ENCODE measurements at regions not wholly inside any gene's neighbourhood (a gene's known extent, or its start where the extent isn't known, plus 50 kb on each side); places are given as distances from the start of the nearest gene placed in this dataset.

DNA sequence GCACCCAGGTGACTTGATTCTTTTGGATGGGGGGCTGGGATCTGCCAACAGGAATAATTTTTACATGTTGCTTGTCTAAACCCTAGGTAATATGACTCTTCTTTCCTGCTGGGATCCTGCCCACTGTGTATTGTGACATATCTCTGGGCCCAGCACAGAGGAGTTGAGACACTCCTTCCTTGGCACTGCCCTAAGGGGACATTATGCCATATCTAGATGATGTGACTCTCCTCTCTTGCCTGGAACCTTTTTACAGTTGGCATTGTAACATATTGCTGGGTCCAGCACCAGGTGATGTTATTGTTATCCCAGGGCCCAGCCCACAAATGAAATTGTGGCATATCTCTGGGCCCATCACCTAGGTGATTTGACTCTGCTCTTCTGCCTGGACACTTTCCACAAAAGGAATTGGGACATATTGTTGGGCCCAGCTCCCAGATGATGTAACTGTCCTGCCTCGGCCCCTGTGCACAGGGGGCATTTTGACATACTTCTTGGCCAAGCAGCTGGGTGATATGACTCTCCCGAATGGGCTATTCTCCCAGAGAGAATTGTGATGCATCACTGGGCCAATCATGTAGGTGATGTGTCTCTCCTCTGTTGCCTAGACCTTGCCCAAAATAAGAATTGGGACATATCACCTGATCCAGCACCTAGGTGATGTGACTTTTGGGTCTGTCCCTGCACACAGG is 1837.7 kb downstream of the TP53TG3F start:
- DNase-seq, result no peak

DNA sequence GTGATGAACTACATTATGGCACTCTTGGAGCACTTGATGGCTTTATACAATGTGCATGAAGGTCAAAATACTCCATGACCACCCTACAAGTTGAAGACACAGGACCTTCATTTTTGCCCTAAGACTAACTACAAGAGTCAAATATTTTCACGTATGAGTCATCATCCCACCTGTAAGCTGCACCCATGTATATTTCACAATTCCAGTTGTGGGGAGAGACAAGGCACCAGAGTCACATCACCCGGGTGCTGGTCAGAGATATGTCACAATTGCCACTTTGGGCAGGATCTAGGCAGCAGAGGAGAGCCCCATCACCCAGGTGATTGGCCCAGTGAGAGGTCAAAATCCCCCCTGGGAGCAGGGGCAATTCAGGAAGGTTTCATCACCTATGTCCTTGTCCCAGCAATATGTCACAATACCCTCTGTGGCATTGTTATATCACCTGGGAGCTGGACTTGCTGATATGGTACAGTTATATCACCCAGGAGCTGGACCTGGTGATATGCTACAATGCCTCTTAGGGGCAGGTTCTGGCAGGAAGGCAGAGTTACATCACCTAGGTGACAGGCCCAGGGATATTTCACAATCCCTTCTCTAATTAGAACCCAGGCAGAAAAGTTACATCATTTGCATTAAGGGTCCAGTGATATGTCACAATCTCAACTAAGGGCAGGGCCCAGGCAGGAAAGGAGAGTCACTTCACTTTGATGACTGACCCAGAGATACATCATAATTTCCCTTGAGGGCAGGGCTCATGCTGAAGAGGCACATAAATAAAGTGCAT is 1839.2 kb downstream of the TP53TG3F start:
- DNase-seq, result no peak

DNA sequence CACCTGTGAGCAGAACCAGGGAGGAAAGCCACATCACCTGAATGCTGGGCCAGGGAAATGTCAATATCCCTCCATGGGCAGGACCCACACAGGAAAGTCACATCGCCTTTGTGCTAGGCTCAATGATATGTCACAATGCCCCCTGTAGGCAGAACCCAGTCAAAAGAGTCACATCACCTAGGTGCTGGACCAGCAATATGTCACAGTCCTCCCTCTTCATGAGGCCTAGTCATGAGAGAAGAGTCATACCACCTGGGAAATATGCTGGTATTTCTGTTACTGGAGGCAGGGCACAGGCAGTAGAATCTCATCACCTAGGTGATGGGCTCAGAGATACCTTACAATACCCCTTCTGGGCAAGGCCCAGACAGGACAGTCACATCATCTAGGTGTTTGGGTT is 1843.4 kb downstream of the TP53TG3F start:
- DNase-seq, result no peak

DNA sequence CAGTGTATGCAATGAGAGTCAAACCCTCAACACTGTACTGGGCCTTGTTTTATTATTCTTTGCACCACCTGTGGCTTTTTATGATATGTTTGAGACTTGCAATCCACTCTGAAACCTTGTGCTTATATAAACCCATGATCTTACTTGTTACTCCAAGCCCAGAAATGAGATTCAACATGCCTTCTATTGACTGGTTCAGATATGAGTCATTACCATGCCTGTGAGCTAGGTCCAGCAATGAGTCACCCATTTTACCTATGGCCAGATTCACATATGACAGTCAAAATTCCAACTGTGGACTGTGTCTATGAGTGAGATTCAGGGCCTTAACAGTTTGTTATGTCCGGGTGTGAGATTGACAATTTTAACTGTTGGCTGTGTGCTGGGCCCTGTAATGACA is 1846.1 kb downstream of the TP53TG3F start:
- DNase-seq, result no peak

DNA sequence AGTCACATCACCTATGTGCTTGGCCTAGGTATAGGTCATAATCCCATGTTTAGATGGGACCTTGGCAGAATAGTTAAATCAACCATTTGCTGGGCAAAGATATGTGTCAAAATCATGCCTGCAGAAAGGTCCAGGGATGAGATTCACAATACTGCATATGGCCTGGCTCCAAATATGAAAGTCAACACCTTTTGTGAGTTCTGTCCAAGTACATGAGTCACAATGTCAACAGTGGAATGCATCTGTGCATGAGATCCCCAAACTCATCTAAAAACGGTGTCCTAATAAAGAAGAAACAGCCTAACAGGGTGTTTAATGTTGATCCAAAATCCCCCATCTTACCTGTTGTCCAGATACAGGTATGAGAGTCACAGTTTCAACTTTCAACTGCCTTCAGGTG is 1847.5 kb downstream of the TP53TG3F start:
- DNase-seq, result no peak

DNA sequence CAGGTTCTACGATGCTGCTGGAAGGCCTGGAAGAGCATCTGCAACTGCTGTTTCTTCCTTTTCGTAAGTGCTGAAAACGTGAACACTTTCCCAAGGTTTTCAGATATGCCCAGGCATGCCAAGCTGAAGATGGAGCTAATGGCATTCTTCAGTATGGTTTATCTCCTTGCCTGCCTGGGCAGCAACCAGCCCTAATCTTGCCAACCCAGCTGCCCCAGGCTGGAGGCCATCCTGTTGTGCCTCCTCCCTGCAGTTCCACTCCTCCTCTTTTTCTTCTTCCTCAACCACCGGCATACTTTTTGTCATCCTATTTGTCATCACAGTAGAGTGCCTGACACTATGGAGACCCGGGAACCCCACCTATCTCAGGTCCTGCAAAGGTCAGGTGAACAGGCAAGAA is 1849.3 kb downstream of the TP53TG3F start:
- DNase-seq, result no peak

DNA sequence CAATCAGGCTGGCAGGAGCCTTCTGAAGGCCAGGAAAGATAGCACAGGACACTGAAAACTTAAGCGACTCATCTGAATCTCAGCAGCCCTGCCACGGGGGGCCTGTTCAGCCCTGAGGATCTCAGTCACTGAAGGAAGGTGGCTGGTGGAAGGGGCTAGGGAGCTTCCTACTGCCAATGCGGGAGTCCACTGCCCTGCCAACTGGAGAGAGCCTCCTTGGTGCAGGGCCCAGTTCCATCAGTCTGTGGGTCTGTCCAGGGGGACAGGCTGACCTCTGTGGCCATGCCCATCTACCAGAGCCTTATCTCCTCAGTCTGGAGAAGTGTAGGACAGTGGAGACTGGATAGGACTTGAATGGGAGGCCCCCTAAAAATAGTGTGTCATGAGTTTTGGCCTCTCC is 1851.6 kb downstream of the TP53TG3F start:
- DNase-seq, result no peak

DNA sequence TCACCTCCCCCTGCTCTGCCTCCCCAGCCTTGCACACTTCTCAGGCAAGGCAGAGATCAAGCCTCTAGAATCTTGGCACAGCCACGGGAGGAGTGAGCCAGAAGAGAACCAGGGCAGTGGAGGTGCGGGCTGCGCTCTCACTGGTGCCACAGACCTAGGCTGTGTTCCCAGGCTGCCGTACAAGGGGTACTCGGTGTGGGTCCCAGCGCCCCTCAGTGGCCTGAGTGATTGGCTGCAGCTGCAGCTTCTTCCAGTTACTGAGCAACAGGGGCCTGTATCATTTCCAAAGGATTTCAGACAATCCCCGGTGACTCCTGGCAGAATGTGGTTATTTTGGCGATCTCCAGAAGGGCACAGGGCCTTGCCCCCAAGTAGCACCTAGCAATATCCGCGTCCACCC is 1852.1 kb downstream of the TP53TG3F start:
- no peak for DNase-seq

DNA sequence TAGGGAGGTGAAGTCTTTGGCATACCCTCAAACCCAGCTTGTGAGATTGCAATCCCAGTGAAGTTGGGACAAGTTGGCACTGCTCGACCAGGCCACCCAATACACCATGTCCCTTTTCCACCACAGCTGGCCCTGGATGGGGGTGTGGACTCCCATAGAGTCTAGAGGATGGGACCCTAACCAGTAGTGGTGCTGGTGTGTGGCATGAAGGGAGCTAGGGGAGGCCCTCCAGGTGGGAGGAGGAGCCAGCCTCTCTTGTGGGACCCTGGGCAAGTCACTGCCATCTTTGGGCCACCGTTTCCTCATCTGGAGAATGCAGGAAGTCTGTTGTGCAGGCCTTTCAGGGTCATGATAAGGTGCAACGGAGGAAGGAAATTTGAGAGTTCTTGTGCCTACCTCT is 1854.9 kb downstream of the TP53TG3F start:
- DNase-seq, result no peak

DNA sequence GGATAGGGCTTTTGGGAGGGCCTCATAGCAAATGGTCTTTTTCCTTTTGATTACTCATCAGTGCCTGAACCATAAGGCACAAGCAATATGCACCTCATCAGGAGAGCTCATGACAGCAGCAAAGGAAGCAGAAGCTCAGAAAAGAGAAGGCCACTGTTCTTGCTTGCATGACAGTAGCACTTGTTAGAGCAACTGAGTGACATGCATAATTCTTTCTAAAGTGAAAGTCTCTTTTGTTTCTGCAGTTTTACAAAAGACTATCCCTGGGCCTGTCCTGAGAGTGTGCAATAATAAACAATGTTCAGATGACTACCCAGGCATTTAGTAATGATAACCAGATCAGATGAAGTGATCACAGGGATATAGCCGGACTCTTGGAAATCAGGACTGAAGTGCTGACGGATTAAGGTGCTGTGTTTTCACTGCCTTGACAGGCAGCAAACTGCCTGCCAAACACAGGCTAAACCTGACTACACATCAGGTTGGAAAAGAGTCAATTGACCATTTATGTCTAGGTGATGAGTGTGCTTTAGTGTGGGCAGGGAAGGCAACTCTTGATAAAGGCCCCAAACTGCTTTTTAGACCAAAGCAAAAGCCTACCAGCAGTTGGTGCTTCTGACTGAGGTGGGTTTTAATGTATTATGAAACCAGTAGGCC is 1860.3 kb downstream of the TP53TG3F start:
- DNase-seq, result no peak

DNA sequence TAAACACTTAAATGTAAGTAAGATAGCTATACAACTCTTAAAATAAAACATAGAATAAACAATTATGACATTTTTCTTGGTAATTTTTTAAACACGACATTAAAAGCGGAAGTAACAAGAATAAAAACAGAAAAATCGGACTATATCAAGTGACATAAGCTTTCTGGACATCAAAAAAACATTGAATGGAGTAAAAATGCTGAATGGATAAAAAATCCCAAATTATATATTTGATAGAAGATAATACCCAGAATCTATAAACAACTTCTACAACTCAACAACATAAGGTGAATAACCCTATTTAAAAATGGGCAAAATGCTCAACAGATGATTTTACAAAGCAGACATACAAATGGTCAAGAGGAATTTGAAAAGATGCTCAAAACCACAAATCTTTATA is 1866.5 kb downstream of the TP53TG3F start:
- DNase-seq, result no peak

DNA sequence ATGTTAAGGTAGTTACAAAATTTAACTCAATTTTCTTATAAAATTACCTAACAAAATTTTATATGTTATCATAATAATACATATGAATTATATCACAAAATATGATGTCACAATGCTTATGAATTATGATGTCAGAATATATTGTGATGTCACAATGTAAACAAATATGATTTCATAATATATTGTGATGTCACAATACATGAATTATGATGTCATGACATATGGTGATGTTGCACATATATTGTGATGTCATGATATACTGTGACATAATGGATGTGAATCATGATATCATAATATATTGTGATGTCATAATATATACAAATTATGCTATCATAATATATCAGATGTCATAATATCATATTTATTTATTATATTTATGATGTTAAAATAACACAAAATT is 1879.9 kb downstream of the TP53TG3F start:
- no peak for DNase-seq

DNA sequence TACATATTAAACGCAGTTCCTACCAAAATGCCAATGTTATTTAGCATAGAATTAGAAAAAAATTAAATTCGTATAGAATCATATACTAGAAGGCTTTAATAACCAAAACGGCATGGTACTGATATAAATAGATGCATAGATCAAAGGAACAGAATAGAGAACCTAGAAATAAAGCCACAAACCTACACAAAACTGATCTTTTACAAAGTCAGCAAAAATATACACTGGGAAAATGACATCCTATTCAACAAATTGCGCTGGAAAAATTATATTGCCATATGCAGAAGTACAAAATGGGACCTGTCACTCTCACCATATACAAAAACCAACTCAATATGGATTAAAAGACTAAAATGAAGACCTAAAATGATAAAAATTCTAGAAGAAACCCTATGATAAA is 1882.6 kb downstream of the TP53TG3F start:
- no peak for DNase-seq

DNA sequence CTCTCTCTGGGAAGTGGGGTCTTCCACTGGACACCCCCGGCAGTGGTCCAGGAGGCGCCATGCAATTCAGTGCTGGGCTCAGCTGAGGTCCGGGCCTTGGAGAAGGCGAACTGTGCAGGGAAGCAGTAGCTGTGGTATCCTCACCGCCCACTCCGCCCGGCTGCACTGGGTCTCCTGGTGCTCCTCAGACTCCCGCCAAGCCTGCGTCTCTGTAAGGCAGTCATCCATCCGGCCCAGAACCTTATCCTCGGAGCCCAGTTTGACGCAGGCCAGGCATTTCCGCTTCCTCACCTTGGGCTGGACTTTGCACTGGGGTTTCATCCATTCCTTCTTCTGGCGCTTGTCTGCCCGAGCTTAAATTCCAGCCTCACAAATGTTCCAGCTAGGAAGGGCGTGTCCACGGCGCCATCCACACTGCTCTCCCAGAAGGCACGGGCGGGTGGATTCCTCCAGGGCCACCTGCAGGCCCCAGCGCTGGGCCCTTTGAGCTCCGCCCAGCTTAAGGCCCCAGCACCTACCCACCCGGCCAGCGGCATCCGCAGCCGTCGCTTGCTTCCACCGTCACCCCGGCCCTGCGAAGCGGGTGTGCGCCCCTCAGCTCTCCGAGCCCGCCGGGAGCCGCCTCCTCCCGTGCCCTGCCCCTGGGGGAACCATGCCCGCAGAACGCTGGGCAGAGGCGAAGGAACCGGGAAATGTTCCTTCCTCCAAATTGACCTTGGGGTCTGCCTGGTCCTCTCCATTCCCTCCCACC is 1884.8 kb downstream of the TP53TG3F start:
- DNase-seq, result no peak

DNA sequence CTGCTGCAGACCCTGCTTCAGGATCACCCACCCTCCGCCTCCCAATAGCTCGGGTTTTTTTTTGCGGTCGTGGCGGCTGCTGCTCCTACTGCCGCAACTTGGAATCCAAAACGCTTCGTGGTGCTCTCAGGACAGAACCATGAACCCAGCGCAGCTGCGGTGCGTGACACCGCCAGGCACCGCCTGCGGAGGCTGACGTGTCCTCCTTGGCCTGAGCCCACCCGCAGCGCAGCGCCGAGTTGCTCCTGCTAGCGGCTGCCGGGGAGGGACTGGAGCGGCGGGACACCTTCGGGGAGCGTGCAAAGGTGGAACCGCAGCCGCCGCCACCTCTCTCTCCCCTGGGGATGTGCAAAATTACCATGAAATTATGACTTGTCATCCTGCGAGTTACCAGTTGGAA is 1893.0 kb downstream of the TP53TG3F start:
- DNase-seq, result no peak

DNA sequence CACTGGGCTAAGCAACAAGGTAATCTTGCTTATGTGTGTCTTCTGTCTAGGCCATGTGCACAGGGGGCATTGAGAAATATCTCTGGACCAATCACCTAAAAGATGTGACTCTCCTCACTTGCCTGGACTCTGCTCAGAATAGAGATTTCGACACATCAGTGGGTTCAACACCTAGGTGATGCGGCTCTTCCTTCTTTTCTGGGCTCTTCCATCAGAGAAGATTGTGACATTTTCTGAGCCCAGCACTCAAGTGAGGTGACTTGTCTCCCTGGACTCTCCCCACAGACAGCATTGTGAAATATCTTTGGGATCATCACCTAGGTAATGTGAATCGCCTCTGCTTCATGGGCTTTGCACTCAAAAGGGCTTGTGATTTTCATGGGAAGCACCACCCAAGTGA is 1904.1 kb downstream of the TP53TG3F start:
- no peak for DNase-seq

DNA sequence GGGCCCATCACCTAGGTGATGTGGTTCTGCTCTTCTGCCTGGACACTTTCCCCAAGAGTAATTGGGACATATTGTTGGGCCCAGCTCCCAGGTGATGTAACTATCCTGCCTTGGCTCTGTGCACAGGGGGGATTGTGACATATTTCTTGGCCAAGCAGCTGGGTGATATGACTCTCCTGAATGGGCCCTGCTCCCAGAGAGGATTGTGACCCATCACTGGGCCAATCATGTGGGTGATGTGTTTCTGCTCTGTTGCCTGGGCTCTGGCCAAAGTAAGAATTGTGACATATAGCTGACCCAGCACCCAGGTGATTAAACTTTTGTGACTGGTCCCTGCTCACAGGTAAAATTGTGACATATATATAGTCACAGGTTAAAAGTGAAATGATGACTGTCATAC is 1904.9 kb downstream of the TP53TG3F start:
- DNase-seq, result no peak

DNA sequence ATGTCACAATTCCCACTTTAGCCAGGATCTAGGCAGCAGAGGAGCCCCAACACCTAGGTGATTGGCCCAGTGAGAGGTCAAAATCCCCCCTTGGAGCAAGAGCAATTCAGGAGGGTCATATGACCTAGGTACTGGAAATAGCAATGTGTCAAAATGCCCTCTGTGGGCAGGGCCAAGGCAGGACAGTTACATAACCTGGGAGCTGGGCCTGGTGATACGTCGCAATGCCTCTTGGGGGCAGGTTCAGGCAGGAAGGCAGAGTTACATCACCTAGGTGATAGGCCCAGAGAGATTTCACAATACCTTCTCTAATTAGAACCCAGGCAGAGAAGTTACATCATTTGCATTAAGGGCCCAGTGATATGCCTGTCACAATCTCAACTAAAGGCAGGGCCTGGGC is 1906.3 kb downstream of the TP53TG3F start:
- no peak for DNase-seq

DNA sequence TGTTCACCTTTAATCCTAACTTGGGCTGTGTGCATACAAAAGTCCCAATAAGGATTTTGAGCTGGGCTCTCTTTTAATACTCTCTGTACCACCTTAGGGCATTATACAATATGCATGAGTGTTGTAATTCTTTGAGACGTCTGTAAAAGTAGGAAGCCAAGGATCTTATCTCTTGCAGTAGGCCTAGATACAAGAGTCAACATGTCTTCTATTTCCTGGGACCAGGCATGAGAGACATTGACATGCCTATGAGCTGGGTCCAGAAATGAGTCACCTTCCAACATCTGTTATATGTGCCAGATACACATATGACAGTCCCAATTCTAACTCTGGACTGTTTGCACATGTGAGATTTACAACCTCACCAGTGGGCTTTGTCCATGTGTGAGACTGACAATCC is 1911.2 kb downstream of the TP53TG3F start:
- DNase-seq, result no peak

DNA sequence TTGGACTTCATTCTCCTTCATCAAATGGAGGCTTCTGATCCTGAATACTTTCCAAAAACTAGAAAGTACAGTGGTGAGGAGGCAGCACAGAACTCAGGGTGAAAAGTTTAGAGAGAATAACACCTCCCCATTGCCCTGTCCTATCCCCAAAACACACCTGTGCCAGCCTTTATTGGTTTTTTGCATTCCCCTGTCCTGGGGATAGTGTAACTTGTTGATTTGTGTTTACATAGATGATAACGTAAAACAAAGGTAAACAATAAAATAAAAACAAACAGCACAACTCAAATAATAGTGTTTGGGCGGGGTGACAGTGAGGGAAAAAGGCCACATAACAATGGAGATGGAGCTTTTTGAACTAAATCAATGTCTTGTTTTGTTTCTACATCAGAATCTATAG is 1917.7 kb downstream of the TP53TG3F start:
- DNase-seq, result no peak

DNA sequence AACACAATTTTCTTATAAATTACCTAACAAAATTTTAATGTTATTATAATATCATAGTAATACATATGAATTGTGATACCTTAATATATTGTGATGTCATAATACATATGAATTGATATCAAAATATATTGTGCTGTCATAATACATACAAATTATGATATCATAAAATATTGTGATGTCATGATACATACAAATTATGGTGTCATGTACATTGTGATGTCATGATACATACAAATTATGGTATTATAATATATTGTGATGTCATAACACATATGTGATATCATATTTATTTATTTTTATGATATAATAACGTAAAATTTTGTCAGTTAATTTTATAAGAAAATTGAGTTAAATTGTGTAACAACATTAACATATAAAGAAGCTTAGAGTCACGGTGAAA is 1927.2 kb downstream of the TP53TG3F start:
- no peak for DNase-seq

DNA sequence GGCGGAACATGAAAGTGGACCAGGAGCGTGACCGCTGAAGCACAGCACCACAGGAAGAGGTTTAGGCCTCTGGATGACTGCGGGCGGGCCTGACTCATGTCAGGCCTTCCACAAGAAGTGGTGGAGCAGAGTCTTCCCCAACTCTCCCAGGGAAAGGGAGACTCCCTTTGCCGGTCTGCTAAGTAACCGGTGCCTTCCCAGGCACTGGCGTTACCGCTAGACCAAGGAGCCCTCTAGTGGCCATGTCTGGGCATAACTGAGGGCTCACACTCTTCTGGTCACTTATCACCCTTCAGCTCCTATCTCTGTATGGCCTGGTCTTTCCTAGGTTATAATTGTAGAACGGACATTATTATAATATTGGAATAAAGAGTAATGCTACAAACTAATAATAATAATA is 1931.9 kb downstream of the TP53TG3F start:
- peak; percentile 9 for DNase-seq

DNA sequence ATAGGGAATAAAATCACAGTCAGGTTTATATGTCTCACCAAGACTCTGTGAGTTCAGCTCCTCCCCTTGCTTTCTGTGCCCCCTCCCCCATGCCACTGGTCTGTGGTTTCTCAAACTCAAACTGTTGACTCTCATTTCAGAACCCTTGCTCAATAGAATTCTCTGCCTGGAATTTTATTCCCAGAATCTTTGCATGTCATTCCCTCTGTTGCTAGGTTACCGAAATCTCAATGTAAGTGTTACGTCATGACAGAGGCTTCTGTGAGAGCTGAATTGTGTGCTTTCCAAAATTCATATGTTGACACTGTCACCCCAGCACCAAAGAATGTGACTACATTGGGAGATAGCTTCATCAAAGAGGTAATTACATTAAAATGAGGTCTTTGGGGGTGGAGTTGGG is 1938.8 kb downstream of the TP53TG3F start:
- DNase-seq, result no peak

DNA sequence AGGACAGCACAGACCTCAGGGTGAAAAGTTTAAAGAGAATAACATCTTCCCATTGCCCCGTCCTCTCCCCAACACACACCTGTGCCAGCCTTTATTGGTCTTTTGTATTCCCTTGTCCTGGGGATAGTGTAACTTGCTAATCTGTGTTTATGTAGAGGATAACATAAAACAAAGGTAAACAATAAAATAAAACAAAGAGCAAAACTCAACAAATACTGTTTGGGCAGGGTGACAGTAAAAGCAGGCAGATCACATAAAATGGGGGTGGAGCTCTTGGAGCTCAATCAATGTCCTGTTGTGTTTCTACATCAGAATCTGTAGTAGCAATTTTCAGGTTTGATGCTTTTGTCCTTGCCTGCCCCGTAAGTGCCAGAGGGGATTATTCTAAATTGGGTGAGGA is 1939.7 kb downstream of the TP53TG3F start:
- DNase-seq, result no peak
